ENCODE measurements at regions not wholly inside any gene's neighbourhood (a gene's known extent, or its start where the extent isn't known, plus 50 kb on each side); places are given as distances from the start of the nearest gene placed in this dataset.

GRCh38 chr2:129229196-129229595 lies 750.3 kb upstream of the RAB6C start:
- Histone ChIP-seq H3K4me2 (ENCODE audit: insufficient read depth, low read length) (no peak overlapping the region), H4K20me1 (replicated peaks; ENCODE audit: control insufficient read depth, insufficient read depth, low read length) (no peaks in the 10 kb centered on the region), H3K9me1 (ENCODE audit: control insufficient read depth, insufficient read depth, low read length) (no peaks in the 10 kb centered on the region), H3K4me3 (no peak overlapping the region), H3K36me3 (ENCODE audit: control insufficient read depth, insufficient read depth, low read length) (no peaks in the 10 kb centered on the region), H3K9me3 (replicated peaks; ENCODE audit: control insufficient read depth, insufficient read depth, low read depth, low read length) (no peaks in the 10 kb centered on the region), H3K9ac (ENCODE audit: insufficient read depth in 1 of 2, low read depth in 2 of 2, low read length in 2 of 2) (no peak overlapping the region), H3K27ac (ENCODE audit: extremely low read depth, low read depth, low read length) (no peak overlapping the region), H3K79me2 (ENCODE audit: control insufficient read depth, insufficient read depth, low read length) (no peaks in the 10 kb centered on the region), H3K4me1 (replicated peaks in 1 of 2; ENCODE audit: control insufficient read depth in 2 of 2, insufficient read depth in 2 of 2, low read length in 2 of 2) (no peaks in the 10 kb centered on the region), H3K27me3 (ENCODE audit: control insufficient read depth in 2 of 2, insufficient read depth in 2 of 2, low read length in 2 of 2) (no peaks in the 10 kb centered on the region; a peak in 1 of 5 replicates), H2AFZ (ENCODE audit: low read depth, low read length) (no peak overlapping the region)
- DNase-seq (ENCODE audit: extremely low read depth in 1 of 4, low spot score in 3 of 4) (no peak), ATAC-seq (no peak), FAIRE-seq (no peak)
- ChIA-PET CTCF (ENCODE audit: low intra/inter-chr PET ratio) (no interaction called here), POLR2A (interaction anchor here (1.2 kb wide), 1 partner anchor 12 kb away, joined by 3 read pairs; no protein-coding TSS in a partner anchor)
- 0% methylated on average over 3 of the region's 3 CpGs for WGBS (ENCODE audit: insufficient coverage, low coverage, missing lambda C conversion rate)
- intact Hi-C loops (cut with micrococcal nuclease) (no loop called here), in situ Hi-C loops (cut with MboI) (no loop called here)
- TF ChIP-seq ATF1 (CRISPR knock-in tag; IDR thresholded peaks at IDR 0.05) (no peak), ATF1 (tag; IDR thresholded peaks at IDR 0.05) (no peak), RFX7 (CRISPR knock-in tag; IDR thresholded peaks at IDR 0.05) (no peak), KHSRP (IDR thresholded peaks at IDR 0.05) (no peak), SREBF2 (CRISPR knock-in tag; IDR thresholded peaks at IDR 0.05) (no peak), NR0B1 (IDR thresholded peaks at IDR 0.05; ENCODE audit: partially characterized antibody) (no peak), RBM34 (IDR thresholded peaks at IDR 0.05; ENCODE audit: borderline replicate concordance, insufficient read depth, low read length) (no peak), IRF2 (CRISPR knock-in tag; IDR thresholded peaks at IDR 0.05) (no peak), CBX3 (IDR thresholded peaks at IDR 0.05; ENCODE audit: borderline replicate concordance in 1 of 2, low read length in 2 of 2) (no peak), NFE2 (IDR thresholded peaks at IDR 0.05; ENCODE audit: low read depth) (no peak), CREB3L1 (IDR thresholded peaks at IDR 0.05; ENCODE audit: borderline replicate concordance, low read depth) (no peak)
- BruUV-seq (replicated peaks): no TSS peak
